ENCODE measurements at regions not wholly inside any gene's neighbourhood (a gene's known extent, or its start where the extent isn't known, plus 50 kb on each side); places are given as distances from the start of the nearest gene placed in this dataset.

- H3K4me3 ChIP-seq (ENCODE audit: low read depth, low read length), result no peak overlapping the region
- no peak for TF ChIP-seq CTCF (IDR thresholded peaks at IDR 0.05; ENCODE audit: low read depth, low read length)
Measured at GRCh38 chr18:5601188-5601624, 57.4 kb upstream of the EPB41L3 start.

- H3K4me3 ChIP-seq (ENCODE audit: low read depth, low read length), result no peak overlapping the region
- no peak; the same call in 1 of the 2 replicates for TF ChIP-seq CTCF (IDR thresholded peaks at IDR 0.05; ENCODE audit: low read depth, low read length)
Measured at GRCh38 chr18:5600378-5601071, 56.7 kb upstream of the EPB41L3 start.

- no peak for TF ChIP-seq CTCF (IDR thresholded peaks at IDR 0.05; ENCODE audit: low read depth, low read length)
Measured at GRCh38 chr18:5596585-5596984, 52.8 kb upstream of the EPB41L3 start.

More at GRCh38 chr18:5596585-5596984, 52.8 kb upstream of the EPB41L3 start:
- H3K4me3 ChIP-seq (ENCODE audit: low read depth, low read length), result no peak overlapping the region
